ENCODE measurements at regions not wholly inside any gene's neighbourhood (a gene's known extent, or its start where the extent isn't known, plus 50 kb on each side); places are given as distances from the start of the nearest gene placed in this dataset.

DNA sequence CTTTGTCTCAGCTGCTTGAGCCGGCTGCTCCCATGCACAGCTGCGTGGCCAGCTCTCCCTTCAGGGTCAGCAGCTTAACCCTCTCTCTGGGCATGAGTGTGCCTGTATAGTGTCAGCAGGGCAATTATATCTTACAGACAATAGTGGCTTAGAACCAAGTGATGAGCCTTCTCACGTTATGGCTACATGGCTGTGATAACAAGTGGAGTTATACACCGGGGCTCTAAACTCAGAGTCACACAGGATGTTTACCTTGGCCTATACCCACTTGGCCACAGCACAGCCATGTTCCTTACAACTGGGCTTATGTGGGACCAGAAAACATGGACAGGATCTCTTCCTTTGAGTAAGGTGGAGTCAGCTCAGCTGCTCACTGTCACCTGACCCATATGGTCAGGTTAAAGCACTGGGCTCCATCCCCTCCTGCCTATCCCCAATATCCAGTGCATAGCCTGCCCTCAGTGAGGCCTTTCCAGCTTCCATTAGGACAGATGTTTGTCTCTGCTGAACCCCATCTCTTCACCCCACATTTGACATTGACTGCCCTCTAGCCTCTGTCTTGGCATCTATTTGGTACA, 294.2 kb upstream of the NCKAP5 start:
- no peak overlapping the region for H3K18ac ChIP-seq (ENCODE audit: low read length)
- H4K91ac ChIP-seq (ENCODE audit: low read depth, low read length, poor library complexity), result no peak overlapping the region
- H3K27me3 ChIP-seq (ENCODE audit: control insufficient read depth in 3 of 3, insufficient read depth in 3 of 3, low read depth in 1 of 3, low read length in 3 of 3), result peaks cover 0 to 3% (median 0%) of the 10 kb centered on the region in 3 experiments
- H3K23ac ChIP-seq (ENCODE audit: low read depth, low read length, poor library complexity), result no peak overlapping the region
- no peak overlapping the region for H3K27ac ChIP-seq (replicated peaks; ENCODE audit: low read length)
- H3K9ac ChIP-seq (ENCODE audit: low read depth, low read length, poor library complexity), result no peak overlapping the region
- H2AFZ ChIP-seq (ENCODE audit: low read length), result no peak overlapping the region
- no CpG with 5 or more reads among the region's 4 CpGs for WGBS, 2 donors (ENCODE audit: extremely low coverage in 2 of 2, insufficient read length in 2 of 2, insufficient replicate concordance in 1 of 2)
- no peaks in the 10 kb centered on the region for H3K36me3 ChIP-seq (replicated peaks in 1 of 2; ENCODE audit: control insufficient read depth in 2 of 2, insufficient read depth in 2 of 2, low read length in 2 of 2)
- no peak overlapping the region for H2BK5ac ChIP-seq (ENCODE audit: low read length)
- H3K14ac ChIP-seq (ENCODE audit: low read length), result peak overlapping the region; percentile 26
- peaks cover 0 to 5% of the 10 kb centered on the region in 2 donors for H3K9me3 ChIP-seq (replicated peaks in 1 of 2; ENCODE audit: control insufficient read depth in 2 of 2, insufficient read depth in 1 of 2, low read depth in 1 of 2, low read length in 2 of 2)
- no peak overlapping the region for H2BK120ac ChIP-seq (ENCODE audit: low read depth, low read length)
- H3K4me1 ChIP-seq (ENCODE audit: control insufficient read depth in 2 of 2, insufficient read depth in 1 of 2, low read depth in 1 of 2, low read length in 2 of 2), result no peaks in the 10 kb centered on the region
- DNase-seq (ENCODE audit: low spot score), result no peak
- no peak overlapping the region for H2BK12ac ChIP-seq (ENCODE audit: low read length)
- H3K79me1 ChIP-seq (ENCODE audit: low read depth, low read length), result no peaks in the 10 kb centered on the region
- H4K8ac ChIP-seq (ENCODE audit: low read depth, low read length), result no peak overlapping the region
- H3K4ac ChIP-seq (ENCODE audit: low read length), result no peak overlapping the region
- no peak overlapping the region for H3K4me2 ChIP-seq (ENCODE audit: insufficient read depth, low read length, poor library complexity, severe bottlenecking)
- no peak overlapping the region for H3K4me3 ChIP-seq (ENCODE audit: low read length in 2 of 2)
- H2AK5ac ChIP-seq (ENCODE audit: low read depth, low read length), result no peak overlapping the region
- no peak overlapping the region for H2BK15ac ChIP-seq (ENCODE audit: low read length)

DNA sequence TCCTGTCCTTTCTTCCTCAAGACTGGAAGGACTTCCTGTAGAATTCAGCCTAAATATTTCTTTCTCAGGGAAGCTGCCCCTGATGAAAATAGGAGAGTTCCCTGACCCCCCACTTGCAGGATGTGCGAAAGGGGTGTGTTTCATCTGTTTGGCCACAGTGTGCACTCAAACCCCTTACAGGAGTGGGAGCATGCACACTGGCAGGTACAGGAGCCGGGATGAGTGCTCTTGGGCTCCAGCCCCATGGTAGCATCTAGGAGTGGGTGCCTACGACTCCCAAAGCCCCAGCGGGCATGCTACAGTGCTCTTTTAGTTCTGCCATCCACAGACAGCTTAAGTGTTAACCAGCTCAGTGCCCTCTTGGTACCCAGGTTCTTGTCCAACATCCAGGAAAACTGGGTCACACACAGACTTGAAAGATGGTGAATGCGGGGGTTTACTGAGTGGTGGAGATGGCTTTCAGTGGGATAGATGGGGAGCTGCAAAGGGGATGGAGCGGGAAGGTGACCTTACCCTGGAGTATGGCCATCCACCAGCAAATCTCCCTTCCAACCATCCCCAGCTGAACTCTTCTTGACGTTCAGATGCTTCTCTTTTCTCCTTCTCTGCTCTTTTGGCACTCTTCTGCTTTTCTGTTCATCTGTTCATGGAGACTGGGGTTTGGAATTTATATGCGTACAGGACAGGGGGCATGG, 295.0 kb upstream of the NCKAP5 start:
- H3K4me1 ChIP-seq (ENCODE audit: control insufficient read depth in 2 of 2, insufficient read depth in 1 of 2, low read depth in 1 of 2, low read length in 2 of 2), result no peaks in the 10 kb centered on the region
- H3K9ac ChIP-seq (ENCODE audit: low read depth, low read length, poor library complexity), result no peak overlapping the region
- no CpG with 5 or more reads among the region's 8 CpGs for WGBS, 2 donors (ENCODE audit: extremely low coverage in 2 of 2, insufficient read length in 2 of 2, insufficient replicate concordance in 1 of 2)
- H3K36me3 ChIP-seq (replicated peaks in 1 of 2; ENCODE audit: control insufficient read depth in 2 of 2, insufficient read depth in 2 of 2, low read length in 2 of 2), result no peaks in the 10 kb centered on the region
- H3K18ac ChIP-seq (ENCODE audit: low read length), result no peak overlapping the region
- H3K14ac ChIP-seq (ENCODE audit: low read length), result no peak overlapping the region
- no peak overlapping the region for H2BK5ac ChIP-seq (ENCODE audit: low read length)
- H3K9me3 ChIP-seq (replicated peaks in 1 of 2; ENCODE audit: control insufficient read depth in 2 of 2, insufficient read depth in 1 of 2, low read depth in 1 of 2, low read length in 2 of 2), result no peaks in the 10 kb centered on the region
- no peaks in the 10 kb centered on the region for H3K79me1 ChIP-seq (ENCODE audit: low read depth, low read length)
- no peak overlapping the region for H3K4me3 ChIP-seq (ENCODE audit: low read length in 2 of 2)
- H2AK5ac ChIP-seq (ENCODE audit: low read depth, low read length), result no peak overlapping the region
- H2AFZ ChIP-seq (ENCODE audit: low read length), result no peak overlapping the region
- peaks cover 0 to 3% (median 0%) of the 10 kb centered on the region in 3 experiments for H3K27me3 ChIP-seq (ENCODE audit: control insufficient read depth in 3 of 3, insufficient read depth in 3 of 3, low read depth in 1 of 3, low read length in 3 of 3)
- H3K23ac ChIP-seq (ENCODE audit: low read depth, low read length, poor library complexity), result no peak overlapping the region
- H2BK15ac ChIP-seq (ENCODE audit: low read length), result no peak overlapping the region
- no peak overlapping the region for H3K4ac ChIP-seq (ENCODE audit: low read length)
- no peak overlapping the region for H3K4me2 ChIP-seq (ENCODE audit: insufficient read depth, low read length, poor library complexity, severe bottlenecking)
- no peak overlapping the region for H4K8ac ChIP-seq (ENCODE audit: low read depth, low read length)
- H4K91ac ChIP-seq (ENCODE audit: low read depth, low read length, poor library complexity), result no peak overlapping the region
- no peak overlapping the region for H3K27ac ChIP-seq (replicated peaks; ENCODE audit: low read length)
- H2BK120ac ChIP-seq (ENCODE audit: low read depth, low read length), result no peak overlapping the region
- no peak for DNase-seq (ENCODE audit: low spot score)
- no peak overlapping the region for H2BK12ac ChIP-seq (ENCODE audit: low read length)

DNA sequence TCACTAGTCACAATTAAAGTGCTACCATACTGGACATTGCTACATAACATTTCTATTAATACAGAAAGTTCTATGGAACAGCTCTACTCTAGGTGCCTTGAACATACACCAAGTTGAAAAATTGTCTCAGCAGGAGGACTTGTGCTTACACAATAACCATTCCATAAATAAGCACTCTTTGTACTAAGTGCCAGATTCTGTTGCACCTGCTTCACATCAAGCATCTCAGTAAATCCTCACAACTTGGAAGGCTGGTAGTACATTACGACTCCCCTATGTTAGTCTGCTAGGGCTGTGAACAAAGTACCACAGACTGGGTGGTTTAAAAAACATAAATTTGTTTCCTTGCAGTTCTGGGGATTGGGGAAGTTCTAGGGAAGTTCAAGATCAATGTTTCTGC, 296.9 kb upstream of the NCKAP5 start:
- Histone ChIP-seq H2BK120ac (ENCODE audit: low read depth, low read length) (no peak overlapping the region), H3K27me3 (ENCODE audit: control insufficient read depth in 3 of 3, insufficient read depth in 3 of 3, low read depth in 1 of 3, low read length in 3 of 3) (peaks cover 0 to 3% (median 0%) of the 10 kb centered on the region in 3 experiments), H3K14ac (ENCODE audit: low read length) (no peak overlapping the region), H3K4ac (ENCODE audit: low read length) (no peak overlapping the region), H3K4me2 (ENCODE audit: insufficient read depth, low read length, poor library complexity, severe bottlenecking) (no peak overlapping the region), H2AFZ (ENCODE audit: low read length) (no peak overlapping the region), H2BK15ac (ENCODE audit: low read length) (no peak overlapping the region), H3K23ac (ENCODE audit: low read depth, low read length, poor library complexity) (no peak overlapping the region), H3K9me3 (replicated peaks in 1 of 2; ENCODE audit: control insufficient read depth in 2 of 2, insufficient read depth in 1 of 2, low read depth in 1 of 2, low read length in 2 of 2) (no peaks in the 10 kb centered on the region), H2BK5ac (ENCODE audit: low read length) (no peak overlapping the region), H3K36me3 (replicated peaks in 1 of 2; ENCODE audit: control insufficient read depth in 2 of 2, insufficient read depth in 2 of 2, low read length in 2 of 2) (no peaks in the 10 kb centered on the region), H3K9ac (ENCODE audit: low read depth, low read length, poor library complexity) (no peak overlapping the region), H4K8ac (ENCODE audit: low read depth, low read length) (no peak overlapping the region), H3K4me3 (ENCODE audit: low read length in 2 of 2) (no peak overlapping the region), H3K27ac (replicated peaks; ENCODE audit: low read length) (no peak overlapping the region), H3K18ac (ENCODE audit: low read length) (no peak overlapping the region), H4K91ac (ENCODE audit: low read depth, low read length, poor library complexity) (no peak overlapping the region), H2BK12ac (ENCODE audit: low read length) (no peak overlapping the region), H2AK5ac (ENCODE audit: low read depth, low read length) (no peak overlapping the region), H3K79me1 (ENCODE audit: low read depth, low read length) (no peaks in the 10 kb centered on the region), H3K4me1 (ENCODE audit: control insufficient read depth in 2 of 2, insufficient read depth in 1 of 2, low read depth in 1 of 2, low read length in 2 of 2) (no peaks in the 10 kb centered on the region)
- no CpG with 5 or more reads among the region's 1 CpG for WGBS, 2 donors (ENCODE audit: extremely low coverage in 2 of 2, insufficient read length in 2 of 2, insufficient replicate concordance in 1 of 2)
- DNase-seq (ENCODE audit: low spot score), result no peak

DNA sequence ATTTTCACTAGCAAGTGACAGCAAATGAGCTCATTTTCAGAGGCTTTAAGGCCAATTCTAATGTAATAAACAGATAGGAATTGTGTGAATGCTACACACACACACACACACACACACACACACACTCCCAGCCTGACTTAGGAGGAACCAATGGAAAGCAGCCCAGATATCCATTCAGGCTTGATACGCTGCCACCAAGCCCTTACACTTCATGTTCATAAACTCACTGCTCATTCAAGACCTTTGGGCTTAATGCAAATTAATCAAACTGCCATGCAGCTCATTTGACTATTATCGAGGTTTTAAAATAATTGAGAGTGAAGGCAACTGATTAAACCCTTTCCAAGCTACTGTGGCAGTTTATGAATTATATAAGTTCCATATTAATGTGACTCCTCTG, 298.9 kb upstream of the NCKAP5 start:
- Histone ChIP-seq H3K27ac (replicated peaks; ENCODE audit: low read length) (no peak overlapping the region), H3K79me1 (ENCODE audit: low read depth, low read length) (no peaks in the 10 kb centered on the region), H4K91ac (ENCODE audit: low read depth, low read length, poor library complexity) (no peak overlapping the region), H3K4me3 (ENCODE audit: low read length in 2 of 2) (no peak overlapping the region), H3K9me3 (replicated peaks in 1 of 2; ENCODE audit: control insufficient read depth in 2 of 2, insufficient read depth in 1 of 2, low read depth in 1 of 2, low read length in 2 of 2) (no peaks in the 10 kb centered on the region), H3K14ac (ENCODE audit: low read length) (no peak overlapping the region), H3K4ac (ENCODE audit: low read length) (no peak overlapping the region), H2AFZ (ENCODE audit: low read length) (no peak overlapping the region), H3K27me3 (ENCODE audit: control insufficient read depth in 3 of 3, insufficient read depth in 3 of 3, low read depth in 1 of 3, low read length in 3 of 3) (peaks cover 0 to 3% (median 0%) of the 10 kb centered on the region in 3 experiments), H3K23ac (ENCODE audit: low read depth, low read length, poor library complexity) (no peak overlapping the region), H2BK120ac (ENCODE audit: low read depth, low read length) (no peak overlapping the region), H2AK5ac (ENCODE audit: low read depth, low read length) (no peak overlapping the region), H3K4me2 (ENCODE audit: insufficient read depth, low read length, poor library complexity, severe bottlenecking) (no peak overlapping the region), H2BK15ac (ENCODE audit: low read length) (no peak overlapping the region), H4K8ac (ENCODE audit: low read depth, low read length) (no peak overlapping the region), H3K18ac (ENCODE audit: low read length) (no peak overlapping the region), H3K4me1 (ENCODE audit: control insufficient read depth in 2 of 2, insufficient read depth in 1 of 2, low read depth in 1 of 2, low read length in 2 of 2) (no peaks in the 10 kb centered on the region), H3K36me3 (replicated peaks in 1 of 2; ENCODE audit: control insufficient read depth in 2 of 2, insufficient read depth in 2 of 2, low read length in 2 of 2) (no peaks in the 10 kb centered on the region), H2BK12ac (ENCODE audit: low read length) (no peak overlapping the region), H2BK5ac (ENCODE audit: low read length) (no peak overlapping the region), H3K9ac (ENCODE audit: low read depth, low read length, poor library complexity) (no peak overlapping the region)
- no peak for DNase-seq (ENCODE audit: low spot score)
- WGBS, 2 donors (ENCODE audit: extremely low coverage in 2 of 2, insufficient read length in 2 of 2, insufficient replicate concordance in 1 of 2), result no CpG with 5 or more reads among the region's 2 CpGs

All from neuronal stem cell (in vitro differentiated cells).